Mesodermal cell (in vitro differentiated cells): ENCODE measurements at regions not wholly inside any gene's neighbourhood (a gene's known extent, or its start where the extent isn't known, plus 50 kb on each side); places are given as distances from the start of the nearest gene placed in this dataset.

Experiments used
- H3K27ac ChIP-seq: 2 replicates; pipeline ENCODE4 v1.7.0; 2013; ENCODE audit warnings: mild to moderate bottlenecking, low read depth, low read length, moderate library complexity; ENCODE audit not compliant: severe bottlenecking
- H3K36me3 ChIP-seq: 2 replicates; pipeline ENCODE4 v1.7.1; 2013; ENCODE audit warnings: mild to moderate bottlenecking, low read length, moderate library complexity; ENCODE audit not compliant: control insufficient read depth, insufficient read depth
- H3K4me1 ChIP-seq: one replicate; pipeline ENCODE4 v1.7.1; 2013; ENCODE audit warnings: mild to moderate bottlenecking, low read length; ENCODE audit not compliant: insufficient read depth, control insufficient read depth, poor library complexity, severe bottlenecking
- H3K4me3 ChIP-seq: 2 replicates; pipeline ENCODE4 v1.7.0; 2013; ENCODE audit warnings: low read length, control low read depth, mild to moderate bottlenecking; ENCODE audit not compliant: insufficient read depth, poor library complexity, severe bottlenecking; ENCODE audit errors: extremely low read depth
- H3K9me3 ChIP-seq: 2 replicates; pipeline ENCODE4 v1.7.1; 2013; ENCODE audit warnings: mild to moderate bottlenecking, low read length, moderate library complexity; ENCODE audit not compliant: control insufficient read depth
- WGBS, 2 experiments: methylation state at CpG; one replicate each; pipeline ENCODE4 v1.1.5; 2013; ENCODE audit warnings: missing lambda C conversion rate in 2 of 2; ENCODE audit not compliant: insufficient coverage in 2 of 2; 5-methylcytosine and 5-hydroxymethylcytosine counted together

GRCh38 chr14:22003461-22003860 lies 329.8 kb upstream of the OR4E1 start:
- Histone ChIP-seq H3K36me3 (no peaks in the 10 kb centered on the region), H3K4me1 (no peaks in the 10 kb centered on the region), H3K4me3 (no peak overlapping the region), H3K9me3 (no peaks in the 10 kb centered on the region), H3K27ac (no peak overlapping the region)
- 94 to 97% methylated on average over 6 to 7 of the region's 9 CpGs for WGBS, 2 experiments

DNA sequence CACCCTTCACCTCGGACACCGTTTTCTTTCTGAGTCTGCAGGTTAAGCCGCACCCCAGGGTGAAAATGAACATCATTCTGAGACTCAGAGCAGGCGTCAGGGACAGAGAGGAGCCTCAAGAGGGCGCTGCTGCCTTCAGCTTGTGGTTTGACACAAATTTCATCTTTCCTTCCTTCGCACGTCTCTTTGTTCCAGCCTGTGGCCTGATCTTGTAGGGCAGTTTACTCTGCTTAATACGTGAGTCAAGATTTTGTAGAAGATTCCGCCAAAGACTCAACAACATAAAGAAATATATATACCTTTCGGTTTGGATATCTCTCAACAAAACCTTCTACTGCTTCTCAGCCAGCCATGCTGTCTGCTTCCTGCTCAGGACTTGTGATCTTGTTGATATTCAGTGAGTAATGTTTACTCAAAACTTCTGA lies 329.3 kb upstream of the OR4E1 start:
- Histone ChIP-seq H3K4me3 (no peak overlapping the region), H3K27ac (no peak overlapping the region), H3K36me3 (no peaks in the 10 kb centered on the region), H3K4me1 (no peaks in the 10 kb centered on the region), H3K9me3 (no peaks in the 10 kb centered on the region)
- WGBS, 2 experiments: 39 to 42% methylated on average over 6 to 7 of the region's 10 CpGs

DNA sequence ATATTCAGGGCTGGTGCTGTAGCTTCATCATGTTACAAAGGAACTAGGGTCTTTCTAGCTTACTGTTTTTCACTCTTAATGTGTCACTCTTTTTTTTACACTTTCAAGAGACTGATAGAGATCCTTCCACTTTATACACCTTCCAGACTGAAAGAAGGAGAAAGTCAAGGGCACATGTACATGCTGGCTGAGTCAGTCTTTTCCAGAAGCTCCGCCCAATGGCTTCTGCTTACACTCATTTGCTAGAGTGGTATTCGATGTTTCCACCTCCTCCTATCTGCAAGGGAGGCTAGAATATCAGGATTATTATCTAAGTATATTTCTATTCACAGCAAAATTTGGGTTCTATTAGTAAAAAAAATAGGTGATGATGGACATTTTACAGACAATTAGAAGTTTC lies 325.8 kb upstream of the OR4E1 start:
- no CpG with 5 or more reads among the region's 2 CpGs for WGBS, 2 experiments
- Histone ChIP-seq H3K4me1 (no peaks in the 10 kb centered on the region), H3K27ac (no peak overlapping the region), H3K4me3 (no peak overlapping the region), H3K36me3 (no peaks in the 10 kb centered on the region), H3K9me3 (no peaks in the 10 kb centered on the region)

DNA sequence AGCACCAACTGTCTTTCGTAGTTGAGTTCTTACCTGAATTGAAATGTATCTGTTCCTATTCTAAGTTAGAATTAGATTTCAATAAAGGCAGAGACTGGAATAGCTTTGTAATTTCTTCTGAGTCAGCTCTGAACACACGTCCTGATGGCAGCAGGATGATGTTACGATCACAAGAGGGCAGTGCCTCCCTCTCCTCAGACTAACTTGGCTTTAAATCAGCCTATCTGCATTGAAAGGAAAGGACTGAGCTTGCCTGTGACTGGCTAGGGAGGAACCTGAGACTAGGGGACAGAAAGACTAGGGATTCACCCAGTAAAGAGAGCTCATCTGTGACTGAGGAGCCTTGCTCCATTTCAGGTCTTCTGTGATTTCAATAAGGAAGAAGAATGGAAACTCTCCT lies 323.7 kb upstream of the OR4E1 start:
- Histone ChIP-seq H3K4me3 (no peak overlapping the region), H3K36me3 (no peaks in the 10 kb centered on the region), H3K4me1 (no peaks in the 10 kb centered on the region), H3K9me3 (no peaks in the 10 kb centered on the region), H3K27ac (no peak overlapping the region)
- WGBS, 2 experiments: 47 to 100% methylated on average over 1 to 3 of the region's 3 CpGs

DNA sequence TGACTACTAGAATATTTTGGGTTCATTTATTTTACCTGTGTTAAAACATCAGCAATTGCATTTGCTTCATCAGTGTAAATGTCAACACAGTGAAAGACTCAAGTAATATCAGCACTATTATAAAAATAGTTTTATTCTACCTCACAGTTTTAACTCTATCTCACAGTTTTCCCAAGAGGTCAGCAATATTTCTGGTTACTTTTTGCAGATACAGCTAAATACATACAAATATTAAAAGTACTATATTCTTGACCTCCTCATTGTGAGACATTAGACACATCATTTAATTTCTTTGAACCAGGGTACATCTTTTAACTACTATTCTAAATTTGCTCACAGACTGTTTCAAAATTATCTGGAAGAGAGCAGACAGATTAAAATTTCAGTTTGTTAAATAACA lies 321.7 kb upstream of the OR4E1 start:
- peaks cover 5% of the 10 kb centered on the region for H3K4me1 ChIP-seq
- H3K4me3 ChIP-seq: no peak overlapping the region
- no peaks in the 10 kb centered on the region for H3K36me3 ChIP-seq
- no peak overlapping the region for H3K27ac ChIP-seq
- H3K9me3 ChIP-seq: no peaks in the 10 kb centered on the region

- Histone ChIP-seq H3K36me3 (no peaks in the 10 kb centered on the region), H3K27ac (no peak overlapping the region), H3K4me1 (peaks cover 6% of the 10 kb centered on the region), H3K9me3 (no peaks in the 10 kb centered on the region), H3K4me3 (no peak overlapping the region)
Measured at GRCh38 chr14:21993837-21994236, 320.2 kb upstream of the OR4E1 start.

DNA sequence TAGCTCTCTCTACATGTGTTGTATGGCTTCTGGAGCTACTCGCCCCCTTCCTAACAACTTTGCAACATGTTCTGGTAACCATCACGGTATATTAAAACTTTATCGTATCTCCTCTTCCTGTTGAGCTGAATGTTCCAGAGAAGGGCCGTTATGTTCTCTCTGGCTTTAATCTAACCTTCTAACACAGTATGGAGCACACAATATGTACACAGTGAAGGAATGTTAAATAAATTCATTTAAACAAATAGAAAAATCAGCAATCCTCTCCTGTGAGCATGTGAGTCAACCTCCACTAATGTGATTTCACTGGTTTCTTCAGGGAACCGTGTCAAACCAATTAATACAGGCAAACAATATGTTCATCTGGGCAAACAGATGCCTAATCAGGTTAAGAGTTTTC lies 319.5 kb upstream of the OR4E1 start:
- H3K4me1 ChIP-seq: peaks cover 6% of the 10 kb centered on the region
- no peaks in the 10 kb centered on the region for H3K36me3 ChIP-seq
- H3K9me3 ChIP-seq: no peaks in the 10 kb centered on the region
- 86 to 100% methylated on average over 1 of the region's 5 CpGs for WGBS, 2 experiments
- no peak overlapping the region for H3K27ac ChIP-seq
- H3K4me3 ChIP-seq: no peak overlapping the region

DNA sequence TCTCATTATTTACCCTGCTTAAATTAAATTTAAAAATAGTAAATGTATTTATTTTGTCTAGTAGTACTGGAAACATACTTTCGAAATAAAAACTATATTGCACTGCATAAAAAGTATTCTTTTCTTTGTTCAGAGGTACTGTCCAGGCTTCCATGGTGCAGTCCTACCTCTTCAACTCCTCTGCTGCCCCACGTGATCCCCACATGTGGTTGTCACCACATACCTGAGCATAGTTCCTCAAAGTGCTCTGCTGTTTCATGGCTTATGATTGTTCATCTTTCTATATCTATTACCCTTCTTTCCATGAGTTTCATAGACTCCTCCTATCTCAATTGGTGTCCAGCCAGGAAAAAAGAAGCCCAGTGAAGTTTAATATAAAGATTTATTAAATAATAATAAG lies 317.5 kb upstream of the OR4E1 start:
- 60 to 63% methylated on average over 1 of the region's 2 CpGs for WGBS, 2 experiments
- Histone ChIP-seq H3K27ac (no peak overlapping the region), H3K9me3 (no peaks in the 10 kb centered on the region), H3K4me3 (no peak overlapping the region), H3K36me3 (no peaks in the 10 kb centered on the region), H3K4me1 (peaks cover 6% of the 10 kb centered on the region)

GRCh38 chr14:21990116-21990515 lies 316.5 kb upstream of the OR4E1 start:
- Histone ChIP-seq H3K36me3 (no peaks in the 10 kb centered on the region), H3K4me1 (peaks cover 6% of the 10 kb centered on the region), H3K4me3 (no peak overlapping the region), H3K9me3 (no peaks in the 10 kb centered on the region), H3K27ac (no peak overlapping the region)
- WGBS, 2 experiments: 60 to 73% methylated on average over 1 to 2 of the region's 2 CpGs

GRCh38 chr14:21989090-21989489 lies 315.5 kb upstream of the OR4E1 start:
- no peak overlapping the region for H3K27ac ChIP-seq
- WGBS, 2 experiments: 87 to 91% methylated on average over 5 to 6 of the region's 7 CpGs
- H3K4me3 ChIP-seq: no peak overlapping the region
- H3K4me1 ChIP-seq: peaks cover 6% of the 10 kb centered on the region
- H3K9me3 ChIP-seq: no peaks in the 10 kb centered on the region
- no peaks in the 10 kb centered on the region for H3K36me3 ChIP-seq

GRCh38 chr14:21988413-21988812 lies 314.8 kb upstream of the OR4E1 start:
- H3K9me3 ChIP-seq: no peaks in the 10 kb centered on the region
- H3K4me1 ChIP-seq: peaks cover 6% of the 10 kb centered on the region
- no peaks in the 10 kb centered on the region for H3K36me3 ChIP-seq
- H3K4me3 ChIP-seq: no peak overlapping the region
- WGBS, 2 experiments: no CpG with 5 or more reads among the region's 1 CpG
- H3K27ac ChIP-seq: no peak overlapping the region

- no peaks in the 10 kb centered on the region for H3K9me3 ChIP-seq
- H3K27ac ChIP-seq: no peak overlapping the region
- peaks cover 6% of the 10 kb centered on the region for H3K4me1 ChIP-seq
- H3K36me3 ChIP-seq: no peaks in the 10 kb centered on the region
- 11 to 17% methylated on average over 2 to 3 of the region's 3 CpGs for WGBS, 2 experiments
- no peak overlapping the region for H3K4me3 ChIP-seq
Measured at GRCh38 chr14:21987937-21988336, 314.3 kb upstream of the OR4E1 start.
